ENCODE measurements at regions not wholly inside any gene's neighbourhood (a gene's known extent, or its start where the extent isn't known, plus 50 kb on each side); places are given as distances from the start of the nearest gene placed in this dataset.

DNA sequence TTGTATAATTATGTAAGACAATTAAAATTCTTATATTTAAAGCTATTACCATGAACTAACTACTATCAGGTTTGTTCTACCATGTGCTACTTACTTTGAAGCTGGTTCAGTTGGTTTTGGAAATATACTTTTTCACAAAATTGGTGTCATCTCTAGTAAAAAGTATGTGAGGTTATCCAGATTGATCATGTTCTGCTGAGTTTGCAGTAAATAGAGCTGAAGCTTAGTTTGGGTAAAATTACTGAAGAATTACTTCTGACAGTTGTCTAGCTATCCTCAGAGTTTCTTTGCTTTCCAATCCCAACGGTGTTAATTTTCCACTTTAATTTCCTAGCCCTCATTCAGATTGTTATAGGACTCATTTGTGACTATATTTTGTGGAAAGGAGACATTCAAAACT is 184.2 kb downstream of the FAT4 start:
- RAD21 ChIA-PET (ENCODE audit: unreplicated experiment): no interaction called here
- TF ChIP-seq, protein P1, sequence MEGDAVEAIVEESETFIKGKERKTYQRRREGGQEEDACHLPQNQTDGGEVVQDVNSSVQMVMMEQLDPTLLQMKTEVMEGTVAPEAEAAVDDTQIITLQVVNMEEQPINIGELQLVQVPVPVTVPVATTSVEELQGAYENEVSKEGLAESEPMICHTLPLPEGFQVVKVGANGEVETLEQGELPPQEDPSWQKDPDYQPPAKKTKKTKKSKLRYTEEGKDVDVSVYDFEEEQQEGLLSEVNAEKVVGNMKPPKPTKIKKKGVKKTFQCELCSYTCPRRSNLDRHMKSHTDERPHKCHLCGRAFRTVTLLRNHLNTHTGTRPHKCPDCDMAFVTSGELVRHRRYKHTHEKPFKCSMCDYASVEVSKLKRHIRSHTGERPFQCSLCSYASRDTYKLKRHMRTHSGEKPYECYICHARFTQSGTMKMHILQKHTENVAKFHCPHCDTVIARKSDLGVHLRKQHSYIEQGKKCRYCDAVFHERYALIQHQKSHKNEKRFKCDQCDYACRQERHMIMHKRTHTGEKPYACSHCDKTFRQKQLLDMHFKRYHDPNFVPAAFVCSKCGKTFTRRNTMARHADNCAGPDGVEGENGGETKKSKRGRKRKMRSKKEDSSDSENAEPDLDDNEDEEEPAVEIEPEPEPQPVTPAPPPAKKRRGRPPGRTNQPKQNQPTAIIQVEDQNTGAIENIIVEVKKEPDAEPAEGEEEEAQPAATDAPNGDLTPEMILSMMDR (IDR thresholded peaks at IDR 0.05 in 2 of 3, conservative IDR thresholded peaks at IDR 0.05 in 1 of 3; ENCODE audit: control insufficient read depth in 2 of 3, extremely low read depth in 1 of 3, insufficient read depth in 1 of 3, low read depth in 3 of 3, low read length in 3 of 3): no peak
- no peak for TF ChIP-seq KLF5 (IDR thresholded peaks at IDR 0.05; ENCODE audit: partially characterized antibody)
- no peak for TF ChIP-seq RELA (IDR thresholded peaks at IDR 0.05; ENCODE audit: borderline replicate concordance, partially characterized antibody)
- no peak for TF ChIP-seq GATAD2B (conservative IDR thresholded peaks at IDR 0.05; ENCODE audit: low read depth)
- TF ChIP-seq ZNF207 (IDR thresholded peaks at IDR 0.05; ENCODE audit: borderline replicate concordance): no peak
- TF ChIP-seq, protein P2, sequence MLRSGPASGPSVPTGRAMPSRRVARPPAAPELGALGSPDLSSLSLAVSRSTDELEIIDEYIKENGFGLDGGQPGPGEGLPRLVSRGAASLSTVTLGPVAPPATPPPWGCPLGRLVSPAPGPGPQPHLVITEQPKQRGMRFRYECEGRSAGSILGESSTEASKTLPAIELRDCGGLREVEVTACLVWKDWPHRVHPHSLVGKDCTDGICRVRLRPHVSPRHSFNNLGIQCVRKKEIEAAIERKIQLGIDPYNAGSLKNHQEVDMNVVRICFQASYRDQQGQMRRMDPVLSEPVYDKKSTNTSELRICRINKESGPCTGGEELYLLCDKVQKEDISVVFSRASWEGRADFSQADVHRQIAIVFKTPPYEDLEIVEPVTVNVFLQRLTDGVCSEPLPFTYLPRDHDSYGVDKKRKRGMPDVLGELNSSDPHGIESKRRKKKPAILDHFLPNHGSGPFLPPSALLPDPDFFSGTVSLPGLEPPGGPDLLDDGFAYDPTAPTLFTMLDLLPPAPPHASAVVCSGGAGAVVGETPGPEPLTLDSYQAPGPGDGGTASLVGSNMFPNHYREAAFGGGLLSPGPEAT (IDR thresholded peaks at IDR 0.05; ENCODE audit: low read depth): no peak
- no peak for TF ChIP-seq NR2C1 (IDR thresholded peaks at IDR 0.05)
- TF ChIP-seq, protein P3, sequence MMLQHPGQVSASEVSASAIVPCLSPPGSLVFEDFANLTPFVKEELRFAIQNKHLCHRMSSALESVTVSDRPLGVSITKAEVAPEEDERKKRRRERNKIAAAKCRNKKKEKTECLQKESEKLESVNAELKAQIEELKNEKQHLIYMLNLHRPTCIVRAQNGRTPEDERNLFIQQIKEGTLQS (IDR thresholded peaks at IDR 0.05; ENCODE audit: borderline replicate concordance, extremely low read depth, low read depth, low read length): no peak
- no peak for TF ChIP-seq TCF3 (IDR thresholded peaks at IDR 0.05; ENCODE audit: borderline replicate concordance, insufficient read depth, low read depth, low read length)
- TF ChIP-seq, protein P4, sequence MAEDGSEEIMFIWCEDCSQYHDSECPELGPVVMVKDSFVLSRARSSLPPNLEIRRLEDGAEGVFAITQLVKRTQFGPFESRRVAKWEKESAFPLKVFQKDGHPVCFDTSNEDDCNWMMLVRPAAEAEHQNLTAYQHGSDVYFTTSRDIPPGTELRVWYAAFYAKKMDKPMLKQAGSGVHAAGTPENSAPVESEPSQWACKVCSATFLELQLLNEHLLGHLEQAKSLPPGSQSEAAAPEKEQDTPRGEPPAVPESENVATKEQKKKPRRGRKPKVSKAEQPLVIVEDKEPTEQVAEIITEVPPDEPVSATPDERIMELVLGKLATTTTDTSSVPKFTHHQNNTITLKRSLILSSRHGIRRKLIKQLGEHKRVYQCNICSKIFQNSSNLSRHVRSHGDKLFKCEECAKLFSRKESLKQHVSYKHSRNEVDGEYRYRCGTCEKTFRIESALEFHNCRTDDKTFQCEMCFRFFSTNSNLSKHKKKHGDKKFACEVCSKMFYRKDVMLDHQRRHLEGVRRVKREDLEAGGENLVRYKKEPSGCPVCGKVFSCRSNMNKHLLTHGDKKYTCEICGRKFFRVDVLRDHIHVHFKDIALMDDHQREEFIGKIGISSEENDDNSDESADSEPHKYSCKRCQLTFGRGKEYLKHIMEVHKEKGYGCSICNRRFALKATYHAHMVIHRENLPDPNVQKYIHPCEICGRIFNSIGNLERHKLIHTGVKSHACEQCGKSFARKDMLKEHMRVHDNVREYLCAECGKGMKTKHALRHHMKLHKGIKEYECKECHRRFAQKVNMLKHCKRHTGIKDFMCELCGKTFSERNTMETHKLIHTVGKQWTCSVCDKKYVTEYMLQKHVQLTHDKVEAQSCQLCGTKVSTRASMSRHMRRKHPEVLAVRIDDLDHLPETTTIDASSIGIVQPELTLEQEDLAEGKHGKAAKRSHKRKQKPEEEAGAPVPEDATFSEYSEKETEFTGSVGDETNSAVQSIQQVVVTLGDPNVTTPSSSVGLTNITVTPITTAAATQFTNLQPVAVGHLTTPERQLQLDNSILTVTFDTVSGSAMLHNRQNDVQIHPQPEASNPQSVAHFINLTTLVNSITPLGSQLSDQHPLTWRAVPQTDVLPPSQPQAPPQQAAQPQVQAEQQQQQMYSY (CRISPR knock-in tag; IDR thresholded peaks at IDR 0.05): no peak
- no peak for TF ChIP-seq DPF2 (IDR thresholded peaks at IDR 0.05)
- no peak for TF ChIP-seq EZH2 (IDR thresholded peaks at IDR 0.05; ENCODE audit: borderline replicate concordance, control insufficient read depth, low read depth, low read length)
- no peak for TF ChIP-seq CREB1 (IDR thresholded peaks at IDR 0.05; ENCODE audit: low read depth)
- Histone ChIP-seq H3K4me1 (ENCODE audit: control insufficient read depth, insufficient read depth, low read length) (no peaks in the 10 kb centered on the region), H3K4me3 (no peak overlapping the region), H3K79me2 (ENCODE audit: control insufficient read depth, insufficient read depth, low read length) (no peaks in the 10 kb centered on the region), H3K27me3 (replicated peaks in 1 of 2; ENCODE audit: control insufficient read depth in 2 of 2, insufficient read depth in 2 of 2, low read length in 1 of 2) (no peaks in the 10 kb centered on the region), H3K36me3 (ENCODE audit: control insufficient read depth in 2 of 2, insufficient read depth in 2 of 2, low read length in 1 of 2) (no peaks in the 10 kb centered on the region), H3K9me3 (replicated peaks; ENCODE audit: control insufficient read depth, insufficient read depth, low read length) (no peaks in the 10 kb centered on the region), H3K27ac (ENCODE audit: control insufficient read depth, insufficient read depth) (no peak overlapping the region), H3K9ac (ENCODE audit: control insufficient read depth, insufficient read depth, low read length) (no peak overlapping the region), H4K20me1 (ENCODE audit: control insufficient read depth, insufficient read depth) (no peaks in the 10 kb centered on the region), H2AFZ (ENCODE audit: control insufficient read depth, low read depth, low read length) (no peak overlapping the region), H3K4me2 (ENCODE audit: control insufficient read depth, insufficient read depth) (no peak overlapping the region)
- POLR2A ChIA-PET: no interaction called here
- no TSS peak for BruUV-seq (replicated peaks)
- DNase-seq (ENCODE audit: low read depth, low spot score): no peak
- WGBS (ENCODE audit: insufficient coverage, insufficient replicate concordance, low lambda C conversion rate, missing lambda C conversion rate): 0% methylated on average over 1 of the region's 1 CpG
- SMC1A ChIA-PET (ENCODE audit: uncharacterized antibody, unreplicated experiment): no interaction called here
- intact Hi-C loops (cut with micrococcal nuclease; ENCODE audit: unreplicated experiment): no loop called here
- no peak for FAIRE-seq
- no peak for ATAC-seq
- in situ Hi-C loops (cut with MboI): no loop called here
- CTCF ChIA-PET: no interaction called here
